Smooth muscle cell (in vitro differentiated cells): ENCODE measurements at regions not wholly inside any gene's neighbourhood (a gene's known extent, or its start where the extent isn't known, plus 50 kb on each side); places are given as distances from the start of the nearest gene placed in this dataset.

Experiments used
- DNase-seq: peaks from one replicate; lab custom pipeline; 2025; ENCODE audit not compliant: unreplicated experiment; lab: John Stamatoyannopoulos, UW
- H2AFZ ChIP-seq: fragments of 200-600 bp; sonication (generic); 2 replicates; pipeline ENCODE4 v1.6.0; 2016; ENCODE audit warnings: antibody characterized with exemption, low read depth, mild to moderate bottlenecking
- H3F3A ChIP-seq: fragments of 200-600 bp; sonication (generic); 2 replicates; pipeline ENCODE4 v1.6.0; 2017; ENCODE audit warnings: antibody characterized with exemption, low read depth
- H3K27ac ChIP-seq: fragments of 200-600 bp; sonication (generic); 2 replicates; pipeline ENCODE4 v1.5.1; 2016; ENCODE audit warnings: low read depth, mild to moderate bottlenecking
- H3K27me3 ChIP-seq: fragments of 200-600 bp; sonication (generic); 2 replicates; pipeline ENCODE4 v1.6.1; 2016; ENCODE audit warnings: low read depth, mild to moderate bottlenecking
- H3K36me3 ChIP-seq: fragments of 200-600 bp; sonication (generic); 2 replicates; pipeline ENCODE4 v1.5.1; 2016; ENCODE audit warnings: low read depth
- H3K4me1 ChIP-seq: fragments of 200-600 bp; sonication (generic); 2 replicates; pipeline ENCODE4 v1.5.1; 2016; ENCODE audit warnings: low read depth
- H3K4me2 ChIP-seq: fragments of 200-600 bp; sonication (generic); 2 replicates; pipeline ENCODE4 v1.6.0; 2016; ENCODE audit warnings: mild to moderate bottlenecking
- H3K4me3 ChIP-seq: fragments of 200-600 bp; sonication (generic); 2 replicates; pipeline ENCODE4 v1.5.1; 2016; ENCODE audit warnings: mild to moderate bottlenecking
- H3K79me2 ChIP-seq: fragments of 200-600 bp; sonication (generic); 2 replicates; pipeline ENCODE4 v1.6.0; 2016; ENCODE audit warnings: low read depth, mild to moderate bottlenecking
- H3K9ac ChIP-seq: fragments of 200-600 bp; sonication (generic); 2 replicates; pipeline ENCODE4 v1.6.0; 2016; ENCODE audit warnings: low read depth
- H3K9me3 ChIP-seq: fragments of 200-600 bp; sonication (generic); replicated peaks from 2 replicates; pipeline ENCODE4 v1.5.1; 2016; ENCODE audit warnings: low read depth
- H4K20me1 ChIP-seq: fragments of 200-600 bp; sonication (generic); 2 replicates; pipeline ENCODE4 v1.6.0; 2016; ENCODE audit warnings: low read depth
- WGBS: methylation state at CpG from one replicate; pipeline ENCODE4 v1.1.7; 2016; ENCODE audit warnings: low lambda C conversion rate; 5-methylcytosine and 5-hydroxymethylcytosine counted together
- TF ChIP-seq, protein P1 (sequence below): fragments of 200-600 bp; sonication (generic); IDR thresholded peaks from 2 replicates; pipeline ENCODE4 v1.5.1; 2017; ENCODE audit warnings: borderline replicate concordance, mild to moderate bottlenecking, antibody characterized with exemption; ENCODE audit not compliant: insufficient read depth, poor library complexity, severe bottlenecking

DNA sequence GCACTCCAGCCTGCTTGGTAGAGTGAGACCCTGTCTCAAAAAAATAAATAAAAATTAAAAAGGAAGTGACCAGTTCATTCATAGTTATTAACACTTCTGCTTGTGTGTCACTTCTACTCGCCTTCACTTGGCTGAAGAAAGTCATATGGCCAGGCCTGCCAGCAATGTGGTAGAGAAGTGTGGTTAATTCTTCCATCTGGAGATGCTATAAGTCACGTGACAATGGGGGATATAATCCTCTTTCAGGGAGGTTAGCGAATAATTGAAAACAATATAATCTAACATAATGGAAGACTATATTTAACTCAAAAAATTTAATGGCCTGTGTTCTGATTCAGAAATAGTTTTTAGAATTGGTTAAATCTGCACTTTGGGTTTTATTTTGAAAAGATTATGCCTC is 305.6 kb downstream of the DOCK8 start:
- no peaks in the 10 kb centered on the region for H3K79me2 ChIP-seq
- TF ChIP-seq, protein P1, sequence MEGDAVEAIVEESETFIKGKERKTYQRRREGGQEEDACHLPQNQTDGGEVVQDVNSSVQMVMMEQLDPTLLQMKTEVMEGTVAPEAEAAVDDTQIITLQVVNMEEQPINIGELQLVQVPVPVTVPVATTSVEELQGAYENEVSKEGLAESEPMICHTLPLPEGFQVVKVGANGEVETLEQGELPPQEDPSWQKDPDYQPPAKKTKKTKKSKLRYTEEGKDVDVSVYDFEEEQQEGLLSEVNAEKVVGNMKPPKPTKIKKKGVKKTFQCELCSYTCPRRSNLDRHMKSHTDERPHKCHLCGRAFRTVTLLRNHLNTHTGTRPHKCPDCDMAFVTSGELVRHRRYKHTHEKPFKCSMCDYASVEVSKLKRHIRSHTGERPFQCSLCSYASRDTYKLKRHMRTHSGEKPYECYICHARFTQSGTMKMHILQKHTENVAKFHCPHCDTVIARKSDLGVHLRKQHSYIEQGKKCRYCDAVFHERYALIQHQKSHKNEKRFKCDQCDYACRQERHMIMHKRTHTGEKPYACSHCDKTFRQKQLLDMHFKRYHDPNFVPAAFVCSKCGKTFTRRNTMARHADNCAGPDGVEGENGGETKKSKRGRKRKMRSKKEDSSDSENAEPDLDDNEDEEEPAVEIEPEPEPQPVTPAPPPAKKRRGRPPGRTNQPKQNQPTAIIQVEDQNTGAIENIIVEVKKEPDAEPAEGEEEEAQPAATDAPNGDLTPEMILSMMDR, result no peak
- WGBS, result 91% methylated on average over 3 of the region's 3 CpGs

DNA sequence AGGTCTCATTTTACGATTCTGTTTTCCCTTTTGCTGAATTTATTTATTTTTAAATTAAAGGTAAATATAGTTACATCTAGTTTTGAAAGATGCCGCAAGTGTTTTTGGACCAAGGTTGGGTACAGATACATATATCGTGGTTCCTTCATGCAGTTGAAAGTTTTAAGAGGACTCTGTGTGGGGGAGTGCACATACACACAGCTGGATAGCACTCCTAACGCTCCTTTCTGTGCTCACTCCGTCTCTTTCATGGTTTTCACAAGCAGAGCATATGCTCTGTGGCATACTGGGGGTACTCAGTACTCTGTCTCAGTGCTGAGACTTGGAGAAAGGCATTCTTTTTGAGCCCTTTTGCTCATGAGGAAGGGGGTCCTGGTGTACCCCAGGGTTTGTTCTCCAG is 307.5 kb downstream of the DOCK8 start:
- no peaks in the 10 kb centered on the region for H3K4me1 ChIP-seq
- no peaks in the 10 kb centered on the region for H3K36me3 ChIP-seq
- H3K4me2 ChIP-seq, result no peak overlapping the region
- H2AFZ ChIP-seq, result no peak overlapping the region
- H3K9ac ChIP-seq, result no peak overlapping the region
- H3K4me3 ChIP-seq, result no peak overlapping the region
- H3F3A ChIP-seq, result no peaks in the 10 kb centered on the region
- no peaks in the 10 kb centered on the region for H3K9me3 ChIP-seq
- no peak overlapping the region for H3K27ac ChIP-seq
- no peaks in the 10 kb centered on the region for H4K20me1 ChIP-seq
- no peaks in the 10 kb centered on the region for H3K79me2 ChIP-seq
- H3K27me3 ChIP-seq, result no peaks in the 10 kb centered on the region
- WGBS, result 89% methylated on average over 5 of the region's 5 CpGs
- DNase-seq, result no peak
- TF ChIP-seq, protein P1, result no peak

More for the DNA sequence above, 305.6 kb downstream of the DOCK8 start:
- no peak overlapping the region for H3K27ac ChIP-seq
- DNase-seq, result no peak
- H3K27me3 ChIP-seq, result no peaks in the 10 kb centered on the region
- H3K9me3 ChIP-seq, result no peaks in the 10 kb centered on the region
- H3K4me3 ChIP-seq, result no peak overlapping the region
- H3K4me1 ChIP-seq, result no peaks in the 10 kb centered on the region
- H3F3A ChIP-seq, result no peaks in the 10 kb centered on the region
- no peaks in the 10 kb centered on the region for H4K20me1 ChIP-seq
- H3K36me3 ChIP-seq, result no peaks in the 10 kb centered on the region
- H3K9ac ChIP-seq, result no peak overlapping the region
- H3K4me2 ChIP-seq, result no peak overlapping the region
- H2AFZ ChIP-seq, result no peak overlapping the region

DNA sequence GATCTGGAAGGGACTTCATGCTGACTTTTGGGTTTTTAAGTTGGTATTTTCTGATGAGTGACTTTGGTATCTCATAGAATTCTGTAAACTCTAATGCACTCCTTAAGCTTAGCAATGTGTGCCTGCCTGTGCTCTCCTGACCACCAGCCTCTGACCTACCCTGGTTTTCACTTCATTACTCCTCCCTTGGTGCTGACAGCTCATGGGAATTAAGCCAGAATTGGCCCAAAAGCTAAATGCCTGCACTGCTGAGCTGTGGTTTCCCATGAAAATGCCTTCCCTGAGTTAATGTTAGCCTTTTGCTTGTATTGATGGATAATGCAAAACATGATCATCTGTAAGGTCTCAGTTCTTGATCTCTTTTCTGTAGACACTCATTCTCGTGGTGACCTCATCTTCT is 308.0 kb downstream of the DOCK8 start:
- no peak overlapping the region for H3K9ac ChIP-seq
- no peaks in the 10 kb centered on the region for H3K36me3 ChIP-seq
- H4K20me1 ChIP-seq, result no peaks in the 10 kb centered on the region
- H2AFZ ChIP-seq, result no peak overlapping the region
- H3K4me2 ChIP-seq, result no peak overlapping the region
- H3K4me1 ChIP-seq, result no peaks in the 10 kb centered on the region
- H3K9me3 ChIP-seq, result no peaks in the 10 kb centered on the region
- no peaks in the 10 kb centered on the region for H3F3A ChIP-seq
- 84% methylated on average over 1 of the region's 1 CpG for WGBS
- H3K27me3 ChIP-seq, result no peaks in the 10 kb centered on the region
- H3K27ac ChIP-seq, result no peak overlapping the region
- DNase-seq, result no peak
- TF ChIP-seq, protein P1, result no peak
- no peaks in the 10 kb centered on the region for H3K79me2 ChIP-seq
- no peak overlapping the region for H3K4me3 ChIP-seq

DNA sequence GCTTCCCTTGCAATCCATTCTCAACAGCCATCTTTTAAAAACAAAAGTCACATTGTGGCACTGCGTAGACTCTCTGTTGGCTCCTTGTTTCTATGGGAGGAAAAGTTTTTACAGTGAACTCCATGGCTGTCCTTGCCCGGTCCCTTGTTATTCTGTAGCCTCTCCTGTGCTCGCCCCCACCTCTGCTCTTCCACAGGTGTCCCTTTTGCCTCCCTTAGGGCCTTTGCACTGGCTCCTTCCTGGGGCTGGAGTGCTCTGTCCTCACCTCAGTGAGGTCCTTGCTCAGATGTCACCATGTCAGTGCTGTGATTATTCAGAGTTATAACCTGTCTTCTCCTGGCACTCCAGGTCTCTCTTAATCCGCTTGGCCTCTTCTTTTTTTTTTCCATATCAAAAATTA is 308.8 kb downstream of the DOCK8 start:
- 95% methylated on average over 4 of the region's 4 CpGs for WGBS
- Histone ChIP-seq H3K4me2 (no peak overlapping the region), H3K27ac (no peak overlapping the region), H3K9ac (no peak overlapping the region), H3K4me3 (no peak overlapping the region), H3K4me1 (no peaks in the 10 kb centered on the region), H4K20me1 (no peaks in the 10 kb centered on the region), H3K9me3 (no peaks in the 10 kb centered on the region), H3K79me2 (no peaks in the 10 kb centered on the region), H3K36me3 (no peaks in the 10 kb centered on the region), H2AFZ (no peak overlapping the region), H3F3A (no peaks in the 10 kb centered on the region), H3K27me3 (no peaks in the 10 kb centered on the region)
- TF ChIP-seq, protein P1, result no peak
- DNase-seq, result no peak
